ENCODE measurements at regions not wholly inside any gene's neighbourhood (a gene's known extent, or its start where the extent isn't known, plus 50 kb on each side); places are given as distances from the start of the nearest gene placed in this dataset.

DNA sequence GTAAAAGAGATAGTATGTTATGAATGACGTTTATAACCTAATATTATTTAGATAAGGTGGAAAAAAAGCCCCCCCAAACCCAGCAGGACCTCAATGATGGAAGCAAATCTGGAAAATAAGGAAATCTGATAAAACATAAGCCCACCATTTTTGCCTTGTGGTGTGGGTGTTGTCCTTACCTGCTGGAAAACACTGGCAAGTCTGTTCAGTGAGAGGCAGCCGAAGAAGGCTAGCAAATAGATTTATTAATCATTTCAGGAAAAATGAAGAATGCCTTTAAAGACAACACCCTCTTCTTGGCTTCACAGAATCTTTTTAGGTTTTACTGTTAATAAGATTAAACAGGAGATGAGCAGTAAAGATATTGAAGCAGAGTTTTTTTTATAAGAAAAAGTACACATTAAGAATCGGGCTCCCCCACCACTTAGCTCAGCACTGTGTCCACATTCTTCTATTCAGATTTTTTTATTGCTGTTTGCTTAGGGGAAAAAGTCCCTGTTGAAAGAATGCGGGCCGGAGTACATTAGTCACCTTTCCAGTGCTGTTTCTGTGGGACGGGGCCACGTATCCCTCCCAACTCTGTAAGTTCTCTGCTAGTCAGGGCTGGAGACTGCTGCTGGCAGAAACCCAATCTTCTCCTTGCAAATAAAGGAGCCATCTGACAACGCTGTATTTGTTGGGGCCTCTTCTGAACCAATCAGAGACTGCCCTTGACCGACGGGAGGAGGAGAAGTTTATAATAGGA is 104.1 kb downstream of the EVX1 start:
- no peak for TF ChIP-seq POLR2A (IDR thresholded peaks at IDR 0.05)
- TF ChIP-seq, protein P1, sequence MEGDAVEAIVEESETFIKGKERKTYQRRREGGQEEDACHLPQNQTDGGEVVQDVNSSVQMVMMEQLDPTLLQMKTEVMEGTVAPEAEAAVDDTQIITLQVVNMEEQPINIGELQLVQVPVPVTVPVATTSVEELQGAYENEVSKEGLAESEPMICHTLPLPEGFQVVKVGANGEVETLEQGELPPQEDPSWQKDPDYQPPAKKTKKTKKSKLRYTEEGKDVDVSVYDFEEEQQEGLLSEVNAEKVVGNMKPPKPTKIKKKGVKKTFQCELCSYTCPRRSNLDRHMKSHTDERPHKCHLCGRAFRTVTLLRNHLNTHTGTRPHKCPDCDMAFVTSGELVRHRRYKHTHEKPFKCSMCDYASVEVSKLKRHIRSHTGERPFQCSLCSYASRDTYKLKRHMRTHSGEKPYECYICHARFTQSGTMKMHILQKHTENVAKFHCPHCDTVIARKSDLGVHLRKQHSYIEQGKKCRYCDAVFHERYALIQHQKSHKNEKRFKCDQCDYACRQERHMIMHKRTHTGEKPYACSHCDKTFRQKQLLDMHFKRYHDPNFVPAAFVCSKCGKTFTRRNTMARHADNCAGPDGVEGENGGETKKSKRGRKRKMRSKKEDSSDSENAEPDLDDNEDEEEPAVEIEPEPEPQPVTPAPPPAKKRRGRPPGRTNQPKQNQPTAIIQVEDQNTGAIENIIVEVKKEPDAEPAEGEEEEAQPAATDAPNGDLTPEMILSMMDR (IDR thresholded peaks at IDR 0.05): no peak
- TF ChIP-seq POLR2AphosphoS5 (IDR thresholded peaks at IDR 0.05): no peak
- no peak for TF ChIP-seq EP300 (IDR thresholded peaks at IDR 0.05)
- peak in 1 of 2 donors; percentile 54 for DNase-seq
- Histone ChIP-seq H3K4me3 (no peak overlapping the region), H3K27ac (no peak overlapping the region), H3K36me3 (no peaks in the 10 kb centered on the region), H3K4me1 (peaks cover 0 to 7% (median 0%) of the 10 kb centered on the region in 4 donors), H3K9me3 (no peaks in the 10 kb centered on the region), H3K27me3 (no peaks in the 10 kb centered on the region)
- WGBS, 2 donors: 48 to 51% methylated on average over 10 of the region's 10 CpGs
- peak; percentile 77 to 86 for ATAC-seq (ENCODE audit: low FRiP score in 2 of 2)

DNA sequence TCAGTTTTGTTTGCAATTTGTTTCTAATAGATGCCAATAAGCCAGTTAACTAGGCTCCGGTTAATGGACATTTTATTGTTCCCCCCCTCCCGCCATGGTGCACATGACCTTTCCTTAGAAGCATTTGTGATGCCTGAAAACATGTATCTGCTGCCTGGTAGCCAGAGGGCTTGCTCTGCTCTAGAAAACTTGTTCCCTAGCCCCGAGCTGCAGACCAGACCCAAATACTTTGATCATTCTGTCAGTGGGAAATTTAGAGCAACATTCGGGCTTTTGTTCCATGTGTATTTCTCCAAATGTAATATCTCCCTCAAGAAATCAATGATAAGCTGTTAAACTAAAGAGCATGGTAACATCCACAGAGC is 104.7 kb downstream of the EVX1 start:
- no peak for DNase-seq
- WGBS, 2 donors: 68 to 76% methylated on average over 4 of the region's 4 CpGs
- Histone ChIP-seq H3K4me1 (peaks cover 0 to 7% (median 0%) of the 10 kb centered on the region in 4 donors), H3K9me3 (no peaks in the 10 kb centered on the region), H3K4me3 (no peak overlapping the region), H3K27me3 (no peaks in the 10 kb centered on the region), H3K27ac (no peak overlapping the region), H3K36me3 (no peaks in the 10 kb centered on the region)
- TF ChIP-seq POLR2AphosphoS5 (IDR thresholded peaks at IDR 0.05) (no peak), EP300 (IDR thresholded peaks at IDR 0.05) (no peak), POLR2A (IDR thresholded peaks at IDR 0.05) (no peak)
- TF ChIP-seq, protein P1 (IDR thresholded peaks at IDR 0.05): no peak
- no peak for ATAC-seq (ENCODE audit: low FRiP score in 2 of 2)

DNA sequence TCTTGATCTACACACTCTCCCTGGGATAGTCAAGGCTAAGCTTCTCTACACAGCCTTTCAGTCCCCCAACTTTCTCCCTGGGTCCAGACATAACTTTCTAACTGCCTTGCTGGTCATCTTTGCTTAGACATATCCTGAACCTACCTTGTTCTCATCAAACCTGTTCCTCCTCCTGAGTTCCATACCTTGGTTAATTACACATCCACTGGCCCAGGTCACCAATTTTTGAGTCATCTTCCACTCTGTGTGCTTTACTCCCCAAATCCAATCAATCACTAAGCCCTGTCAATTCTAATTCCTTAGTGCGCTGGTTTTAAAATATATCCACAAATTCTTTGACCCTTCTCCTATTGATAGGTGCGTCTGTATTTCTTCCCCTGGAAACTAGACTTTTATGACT is 107.0 kb downstream of the EVX1 start:
- no peaks in the 10 kb centered on the region for H3K27me3 ChIP-seq
- TF ChIP-seq, protein P1 (IDR thresholded peaks at IDR 0.05): no peak
- TF ChIP-seq POLR2A (IDR thresholded peaks at IDR 0.05): no peak
- TF ChIP-seq POLR2AphosphoS5 (IDR thresholded peaks at IDR 0.05): no peak
- TF ChIP-seq EP300 (IDR thresholded peaks at IDR 0.05): no peak
- ATAC-seq (ENCODE audit: low FRiP score in 2 of 2) (no peak), DNase-seq (no peak)
- H3K27ac ChIP-seq: no peak overlapping the region
- peaks cover 0 to 7% (median 0%) of the 10 kb centered on the region in 4 donors for H3K4me1 ChIP-seq
- no peak overlapping the region for H3K4me3 ChIP-seq
- no peaks in the 10 kb centered on the region for H3K9me3 ChIP-seq
- H3K36me3 ChIP-seq: no peaks in the 10 kb centered on the region
- 95 to 98% methylated on average over 2 of the region's 2 CpGs for WGBS, 2 donors

DNA sequence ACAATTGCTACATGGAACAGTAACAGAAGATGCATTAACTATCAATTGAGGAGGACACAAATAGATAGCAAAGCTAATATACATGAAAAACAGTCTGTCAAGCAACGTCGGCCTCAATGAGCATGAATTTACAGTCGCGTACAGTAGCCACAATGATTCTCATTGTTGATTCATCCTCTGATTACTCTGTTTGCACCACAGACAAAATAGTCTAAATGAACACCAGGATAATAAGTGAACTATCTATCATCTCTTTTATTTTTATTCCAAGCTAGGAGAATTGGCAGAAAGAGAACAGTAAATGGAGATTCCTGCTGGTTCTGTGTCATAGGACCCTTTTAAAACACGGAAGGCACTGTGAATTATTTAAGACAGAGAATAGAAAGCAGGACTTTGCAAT is 108.5 kb downstream of the EVX1 start:
- no peak overlapping the region for H3K4me3 ChIP-seq
- no peak for TF ChIP-seq POLR2A (IDR thresholded peaks at IDR 0.05)
- TF ChIP-seq, protein P1 (IDR thresholded peaks at IDR 0.05): no peak
- TF ChIP-seq POLR2AphosphoS5 (IDR thresholded peaks at IDR 0.05): no peak
- TF ChIP-seq EP300 (IDR thresholded peaks at IDR 0.05): no peak
- WGBS, 2 donors: 82 to 83% methylated on average over 5 of the region's 5 CpGs
- H3K36me3 ChIP-seq: no peaks in the 10 kb centered on the region
- no peaks in the 10 kb centered on the region for H3K27me3 ChIP-seq
- ATAC-seq (ENCODE audit: low FRiP score in 2 of 2) (no peak), DNase-seq (no peak)
- H3K4me1 ChIP-seq: peaks cover 0 to 7% (median 0%) of the 10 kb centered on the region in 4 donors
- no peaks in the 10 kb centered on the region for H3K9me3 ChIP-seq
- H3K27ac ChIP-seq: no peak overlapping the region

DNA sequence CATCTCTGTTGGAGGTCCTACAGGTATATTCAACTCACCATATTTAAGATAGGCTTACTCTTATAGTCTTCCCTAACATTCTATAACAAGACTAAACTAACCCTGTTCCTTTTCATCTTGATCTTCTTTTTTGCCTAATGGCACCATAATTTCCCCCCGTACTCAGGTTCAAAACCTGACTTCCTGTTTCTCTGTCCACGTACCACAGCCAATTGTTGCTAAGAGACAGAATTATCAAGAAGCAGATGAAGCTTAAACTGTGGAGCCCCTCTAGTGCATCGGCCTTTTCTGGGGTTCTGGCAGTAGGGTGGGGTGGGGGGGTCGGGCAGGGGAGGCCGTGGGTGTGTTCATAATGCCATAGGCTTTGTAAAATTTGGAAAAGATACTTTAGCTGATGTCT is 109.2 kb downstream of the EVX1 start:
- no peak for DNase-seq
- ATAC-seq (ENCODE audit: low FRiP score in 2 of 2): no peak
- Histone ChIP-seq H3K27me3 (no peaks in the 10 kb centered on the region), H3K36me3 (no peaks in the 10 kb centered on the region), H3K27ac (no peak overlapping the region), H3K4me1 (peaks cover 0 to 3% (median 0%) of the 10 kb centered on the region in 4 donors), H3K4me3 (no peak overlapping the region), H3K9me3 (no peaks in the 10 kb centered on the region)
- TF ChIP-seq POLR2A (IDR thresholded peaks at IDR 0.05): no peak
- TF ChIP-seq, protein P1 (IDR thresholded peaks at IDR 0.05): no peak
- TF ChIP-seq EP300 (IDR thresholded peaks at IDR 0.05): no peak
- 61 to 62% methylated on average over 5 of the region's 5 CpGs for WGBS, 2 donors

Data from upper lobe of left lung (tissue), 6 donors.